ENCODE measurements at regions not wholly inside any gene's neighbourhood (a gene's known extent, or its start where the extent isn't known, plus 50 kb on each side); places are given as distances from the start of the nearest gene placed in this dataset.
"Not testable (repeated sequence)": the region's sequence is repeated elsewhere in the genome, so short reads cannot be mapped to it uniquely, and the experiment has no call there.

DNA sequence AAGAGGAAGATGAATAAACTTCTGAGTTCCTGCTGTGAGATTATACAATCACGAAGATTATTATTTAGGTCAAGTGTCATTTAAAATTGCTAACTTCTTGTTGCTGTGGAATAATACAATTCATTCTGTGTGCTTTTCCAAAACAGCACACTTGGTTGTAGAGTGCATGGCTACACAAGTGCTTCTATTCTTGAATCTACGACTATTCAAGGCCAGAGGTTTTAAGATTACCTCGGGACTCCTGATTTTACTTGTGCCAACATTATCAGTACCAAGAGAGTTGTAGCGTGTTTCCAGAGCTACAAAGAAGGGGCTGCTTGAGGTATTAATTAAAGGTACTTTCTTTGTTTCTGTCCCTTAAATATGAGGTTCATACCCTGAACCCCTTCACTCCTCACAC lies 234.0 kb upstream of the PCDH9 start:
- WGBS: 77% methylated on average over 4 of the region's 4 CpGs
- DNase-seq (ENCODE audit: low spot score): no peak
- Histone ChIP-seq H3K27ac (no peak overlapping the region), H3K27me3 (replicated peaks; ENCODE audit: insufficient read depth) (no peaks in the 10 kb centered on the region), H3K36me3 (no peaks in the 10 kb centered on the region), H3K4me1 (replicated peaks) (no peaks in the 10 kb centered on the region), H3K9me3 (no peaks in the 10 kb centered on the region), H3K4me3 (no peak overlapping the region)
- intact Hi-C loops (cut with DNase I): no loop called here
- TF ChIP-seq POLR2AphosphoS5 (IDR thresholded peaks at IDR 0.05): no peak
- TF ChIP-seq, protein P1, sequence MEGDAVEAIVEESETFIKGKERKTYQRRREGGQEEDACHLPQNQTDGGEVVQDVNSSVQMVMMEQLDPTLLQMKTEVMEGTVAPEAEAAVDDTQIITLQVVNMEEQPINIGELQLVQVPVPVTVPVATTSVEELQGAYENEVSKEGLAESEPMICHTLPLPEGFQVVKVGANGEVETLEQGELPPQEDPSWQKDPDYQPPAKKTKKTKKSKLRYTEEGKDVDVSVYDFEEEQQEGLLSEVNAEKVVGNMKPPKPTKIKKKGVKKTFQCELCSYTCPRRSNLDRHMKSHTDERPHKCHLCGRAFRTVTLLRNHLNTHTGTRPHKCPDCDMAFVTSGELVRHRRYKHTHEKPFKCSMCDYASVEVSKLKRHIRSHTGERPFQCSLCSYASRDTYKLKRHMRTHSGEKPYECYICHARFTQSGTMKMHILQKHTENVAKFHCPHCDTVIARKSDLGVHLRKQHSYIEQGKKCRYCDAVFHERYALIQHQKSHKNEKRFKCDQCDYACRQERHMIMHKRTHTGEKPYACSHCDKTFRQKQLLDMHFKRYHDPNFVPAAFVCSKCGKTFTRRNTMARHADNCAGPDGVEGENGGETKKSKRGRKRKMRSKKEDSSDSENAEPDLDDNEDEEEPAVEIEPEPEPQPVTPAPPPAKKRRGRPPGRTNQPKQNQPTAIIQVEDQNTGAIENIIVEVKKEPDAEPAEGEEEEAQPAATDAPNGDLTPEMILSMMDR (IDR thresholded peaks at IDR 0.05): no peak
- TF ChIP-seq POLR2A (IDR thresholded peaks at IDR 0.05): no peak

DNA sequence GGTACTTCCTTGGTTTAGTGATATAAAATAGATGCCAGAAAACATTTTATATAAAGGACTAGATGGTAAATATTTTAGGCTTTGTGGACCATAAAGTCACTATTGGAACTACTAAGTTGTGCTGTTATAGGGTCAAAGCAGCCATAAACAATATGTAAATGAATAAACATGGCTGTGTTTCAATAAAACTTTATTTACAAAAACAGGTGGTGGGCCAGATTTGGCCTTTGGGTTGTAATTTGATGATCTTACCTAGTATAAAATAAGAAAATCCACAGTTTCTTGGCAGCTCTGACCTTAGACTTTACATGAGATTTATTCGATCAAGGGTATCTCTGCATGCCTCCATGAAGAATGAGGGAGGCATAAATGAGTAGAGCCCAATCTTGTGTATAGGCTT lies 232.0 kb upstream of the PCDH9 start:
- DNase-seq (ENCODE audit: low spot score): no peak
- no peak overlapping the region for H3K27ac ChIP-seq
- WGBS: 100% methylated on average over 1 of the region's 1 CpG
- H3K9me3 ChIP-seq: no peaks in the 10 kb centered on the region
- TF ChIP-seq, protein P1 (IDR thresholded peaks at IDR 0.05): no peak
- TF ChIP-seq POLR2A (IDR thresholded peaks at IDR 0.05) (no peak), POLR2AphosphoS5 (IDR thresholded peaks at IDR 0.05) (no peak)
- intact Hi-C loops (cut with DNase I): no loop called here
- no peaks in the 10 kb centered on the region for H3K36me3 ChIP-seq
- H3K4me1 ChIP-seq (replicated peaks): no peaks in the 10 kb centered on the region
- H3K4me3 ChIP-seq: no peak overlapping the region
- no peaks in the 10 kb centered on the region for H3K27me3 ChIP-seq (replicated peaks; ENCODE audit: insufficient read depth)

DNA sequence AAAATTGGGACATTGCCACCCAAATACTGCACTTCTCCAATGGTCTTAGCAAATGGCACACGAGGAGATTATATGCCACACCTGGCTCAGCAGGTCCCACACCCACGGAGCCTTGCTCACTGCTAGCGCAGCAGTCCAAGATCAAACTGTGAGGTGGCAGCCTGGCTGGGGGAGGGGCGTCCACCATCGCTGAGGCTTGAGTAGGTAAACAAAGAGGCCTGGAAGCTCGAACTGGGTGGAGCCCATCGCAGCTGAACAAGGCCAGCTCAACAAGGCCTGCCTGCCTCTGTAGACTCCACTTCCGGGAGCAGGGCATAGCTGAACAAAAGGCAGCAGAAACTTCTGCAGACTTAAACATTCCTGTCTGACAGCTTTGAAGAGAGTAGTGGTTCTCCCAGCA lies 222.4 kb upstream of the PCDH9 start:
- H3K27ac ChIP-seq; H3K9me3 ChIP-seq; intact Hi-C loops (cut with DNase I); H3K36me3 ChIP-seq; H3K4me3 ChIP-seq; DNase-seq (ENCODE audit: low spot score); H3K27me3 ChIP-seq (replicated peaks; ENCODE audit: insufficient read depth); H3K4me1 ChIP-seq (replicated peaks): not testable (repeated sequence)
- WGBS: 88% methylated on average over 6 of the region's 8 CpGs

DNA sequence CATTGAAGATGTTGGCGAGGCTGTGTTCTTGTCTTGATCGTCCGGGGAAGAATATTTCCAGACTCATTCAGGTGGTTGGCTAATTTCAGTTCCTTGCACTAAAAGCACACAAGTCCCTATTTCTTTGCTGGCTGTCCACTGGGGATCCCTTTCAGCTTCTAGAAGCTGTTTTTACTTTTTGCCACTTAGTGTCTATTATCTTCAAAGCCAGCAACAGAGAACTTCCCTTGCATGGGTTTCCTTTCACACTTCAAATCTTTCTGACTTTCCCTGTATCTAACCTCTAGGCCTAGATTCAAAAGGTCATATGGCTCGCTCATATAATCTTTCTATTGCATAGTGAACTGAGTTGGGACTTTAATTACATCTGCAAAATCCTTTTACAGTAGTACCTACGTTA lies 215.3 kb upstream of the PCDH9 start:
- no peak for DNase-seq (ENCODE audit: low spot score)
- Histone ChIP-seq H3K4me1 (replicated peaks) (no peaks in the 10 kb centered on the region), H3K36me3 (no peaks in the 10 kb centered on the region), H3K9me3 (no peaks in the 10 kb centered on the region), H3K27ac (no peak overlapping the region), H3K4me3 (no peak overlapping the region), H3K27me3 (replicated peaks; ENCODE audit: insufficient read depth) (no peaks in the 10 kb centered on the region)
- TF ChIP-seq POLR2A (IDR thresholded peaks at IDR 0.05): no peak
- no peak for TF ChIP-seq POLR2AphosphoS5 (IDR thresholded peaks at IDR 0.05)
- TF ChIP-seq, protein P1 (IDR thresholded peaks at IDR 0.05): no peak
- intact Hi-C loops (cut with DNase I): no loop called here
- WGBS: 93% methylated on average over 5 of the region's 5 CpGs

DNA sequence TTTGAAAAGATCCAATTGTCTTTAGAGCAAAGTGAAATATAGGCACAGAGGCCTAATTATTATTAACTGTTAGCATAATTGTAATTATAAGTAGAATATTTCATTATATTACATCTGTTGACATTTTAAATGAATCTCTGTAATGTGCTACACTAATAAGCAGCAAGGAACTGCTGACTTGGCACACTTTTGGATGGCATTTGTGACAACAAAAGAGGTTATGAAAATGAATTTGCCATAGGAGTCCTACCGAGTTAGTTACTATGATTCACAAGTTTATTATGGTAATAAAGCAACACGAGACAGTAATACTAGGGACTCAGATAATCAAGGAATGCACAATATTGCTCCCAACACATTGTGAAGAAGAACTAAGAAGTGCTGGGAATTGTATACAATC lies 213.8 kb upstream of the PCDH9 start:
- H3K27me3 ChIP-seq (replicated peaks; ENCODE audit: insufficient read depth): no peaks in the 10 kb centered on the region
- no peaks in the 10 kb centered on the region for H3K36me3 ChIP-seq
- DNase-seq (ENCODE audit: low spot score): no peak
- 48% methylated on average over 2 of the region's 2 CpGs for WGBS
- H3K27ac ChIP-seq: no peak overlapping the region
- no peaks in the 10 kb centered on the region for H3K9me3 ChIP-seq
- no peaks in the 10 kb centered on the region for H3K4me1 ChIP-seq (replicated peaks)
- intact Hi-C loops (cut with DNase I): no loop called here
- no peak for TF ChIP-seq POLR2AphosphoS5 (IDR thresholded peaks at IDR 0.05)
- TF ChIP-seq, protein P1 (IDR thresholded peaks at IDR 0.05): no peak
- no peak for TF ChIP-seq POLR2A (IDR thresholded peaks at IDR 0.05)
- no peak overlapping the region for H3K4me3 ChIP-seq
